ENCODE measurements at regions not wholly inside any gene's neighbourhood (a gene's known extent, or its start where the extent isn't known, plus 50 kb on each side); places are given as distances from the start of the nearest gene placed in this dataset.

- H3K4me3 ChIP-seq: no peak overlapping the region
- no peaks in the 10 kb centered on the region for H3K36me3 ChIP-seq
- intact Hi-C loops (cut with micrococcal nuclease): no loop called here
- DNase-seq: no peak
- no peaks in the 10 kb centered on the region for H3K27me3 ChIP-seq (ENCODE audit: low read depth)
- H3K27ac ChIP-seq (replicated peaks): no peak overlapping the region
- H3K4me1 ChIP-seq: no peaks in the 10 kb centered on the region
- peaks cover 11% of the 10 kb centered on the region for H3K9me3 ChIP-seq (replicated peaks)
- TF ChIP-seq CTCF (IDR thresholded peaks at IDR 0.05; ENCODE audit: borderline replicate concordance): no peak
Measured at GRCh38 chr22:27695925-27696324, 105.6 kb downstream of the MN1 start.

DNA sequence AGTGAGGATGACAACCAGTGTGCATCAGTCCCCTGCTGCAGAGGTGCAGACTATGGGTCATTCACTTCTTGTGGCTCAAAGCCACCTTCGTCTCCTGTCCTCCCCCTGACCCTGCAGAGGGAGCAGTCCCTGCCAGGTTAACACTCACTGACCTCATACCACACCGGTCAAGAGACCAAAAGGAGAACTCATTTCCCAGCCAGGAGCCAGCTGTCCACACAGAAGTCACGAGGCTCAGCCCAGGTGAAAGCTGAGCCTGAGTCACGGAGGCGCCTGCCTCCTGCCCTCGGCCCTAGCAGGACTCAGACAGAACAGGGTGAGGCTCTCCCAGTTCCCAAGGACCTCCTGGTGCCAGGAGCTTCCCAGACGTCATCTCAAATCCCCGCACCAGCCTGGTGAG, 103.7 kb downstream of the MN1 start:
- DNase-seq: no peak
- H3K4me3 ChIP-seq: no peak overlapping the region
- H3K36me3 ChIP-seq: no peaks in the 10 kb centered on the region
- intact Hi-C loops (cut with micrococcal nuclease): no loop called here
- TF ChIP-seq CTCF (IDR thresholded peaks at IDR 0.05; ENCODE audit: borderline replicate concordance): no peak
- no peaks in the 10 kb centered on the region for H3K4me1 ChIP-seq
- peaks cover 18% of the 10 kb centered on the region for H3K9me3 ChIP-seq (replicated peaks)
- H3K27ac ChIP-seq (replicated peaks): no peak overlapping the region
- H3K27me3 ChIP-seq (ENCODE audit: low read depth): no peaks in the 10 kb centered on the region

Data from left ventricle myocardium inferior (tissue), 1 donor.